Sigmoid colon (tissue), 4 donors: ENCODE measurements at regions not wholly inside any gene's neighbourhood (a gene's known extent, or its start where the extent isn't known, plus 50 kb on each side); places are given as distances from the start of the nearest gene placed in this dataset.

ENCODE experiments used
- EP300 ChIP-seq, 4 donors: sonication (generic); formaldehyde crosslinking; IDR thresholded peaks; one replicate each; pipeline ENCODE4 v1.6.1; 2017; ENCODE audit warnings: antibody characterized with exemption in 4 of 4
- POLR2AphosphoS5 ChIP-seq, 4 donors: sonication (generic); formaldehyde crosslinking; IDR thresholded peaks; one replicate each; pipeline ENCODE4 v1.6.1; 2017; ENCODE audit warnings: antibody characterized with exemption in 4 of 4
- TF ChIP-seq, protein P1 (sequence below), 4 experiments: fragments of 450-650 bp in 3 of 4; fragments of 200-600 bp in 1 of 4; IDR thresholded peaks; one replicate each; pipeline ENCODE4 v1.5.1; 2016 to 2019; ENCODE audit warnings: antibody characterized with exemption in 4 of 4, mild to moderate bottlenecking in 3 of 4, moderate library complexity in 2 of 4

DNA sequence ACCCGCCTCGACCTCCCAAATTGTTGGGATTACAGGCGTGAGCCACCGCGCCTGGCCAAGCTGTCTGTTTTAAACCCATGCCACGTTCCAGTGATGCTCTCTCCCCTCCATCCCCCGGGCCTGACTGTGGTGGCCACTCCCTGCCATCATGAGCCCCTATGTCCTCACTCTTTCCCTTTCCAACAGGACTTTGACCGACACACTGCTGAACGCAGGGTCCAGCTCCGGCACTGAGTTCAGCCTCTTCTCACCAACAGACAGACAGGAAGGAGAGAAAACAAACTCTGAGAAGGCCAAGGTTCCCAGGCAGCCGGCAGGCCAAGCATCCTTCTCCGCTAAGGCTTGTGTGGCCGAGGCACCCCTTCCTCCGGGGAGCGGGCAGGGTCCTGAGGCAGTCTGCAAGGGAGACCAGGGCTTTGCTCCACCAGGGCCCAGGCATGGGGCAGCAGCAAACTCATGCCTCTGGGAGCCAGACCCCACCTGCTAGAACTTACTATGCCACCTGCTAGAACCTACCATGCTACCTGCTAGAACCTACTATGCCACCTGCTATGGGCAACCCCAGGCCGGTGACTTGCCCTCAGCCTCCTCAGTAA is 152.7 kb downstream of the CRYBB2 start:
- TF ChIP-seq, protein P1, sequence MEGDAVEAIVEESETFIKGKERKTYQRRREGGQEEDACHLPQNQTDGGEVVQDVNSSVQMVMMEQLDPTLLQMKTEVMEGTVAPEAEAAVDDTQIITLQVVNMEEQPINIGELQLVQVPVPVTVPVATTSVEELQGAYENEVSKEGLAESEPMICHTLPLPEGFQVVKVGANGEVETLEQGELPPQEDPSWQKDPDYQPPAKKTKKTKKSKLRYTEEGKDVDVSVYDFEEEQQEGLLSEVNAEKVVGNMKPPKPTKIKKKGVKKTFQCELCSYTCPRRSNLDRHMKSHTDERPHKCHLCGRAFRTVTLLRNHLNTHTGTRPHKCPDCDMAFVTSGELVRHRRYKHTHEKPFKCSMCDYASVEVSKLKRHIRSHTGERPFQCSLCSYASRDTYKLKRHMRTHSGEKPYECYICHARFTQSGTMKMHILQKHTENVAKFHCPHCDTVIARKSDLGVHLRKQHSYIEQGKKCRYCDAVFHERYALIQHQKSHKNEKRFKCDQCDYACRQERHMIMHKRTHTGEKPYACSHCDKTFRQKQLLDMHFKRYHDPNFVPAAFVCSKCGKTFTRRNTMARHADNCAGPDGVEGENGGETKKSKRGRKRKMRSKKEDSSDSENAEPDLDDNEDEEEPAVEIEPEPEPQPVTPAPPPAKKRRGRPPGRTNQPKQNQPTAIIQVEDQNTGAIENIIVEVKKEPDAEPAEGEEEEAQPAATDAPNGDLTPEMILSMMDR (IDR thresholded peaks at IDR 0.05) = no peak
- no peak for TF ChIP-seq EP300 (IDR thresholded peaks at IDR 0.05)
- no peak for TF ChIP-seq POLR2AphosphoS5 (IDR thresholded peaks at IDR 0.05)
